DND-41 (cell line): ENCODE measurements at regions not wholly inside any gene's neighbourhood (a gene's known extent, or its start where the extent isn't known, plus 50 kb on each side); places are given as distances from the start of the nearest gene placed in this dataset.
"Not testable (repeated sequence)": the region's sequence is repeated elsewhere in the genome, so short reads cannot be mapped to it uniquely, and the experiment has no call there.

ENCODE experiments used
- ATAC-seq: fragments of 200-7000 bp; cut with Tn5 transposase; 3 replicates; pipeline ENCODE4 v1.9.1; 2021; ENCODE audit warnings: low read depth; ENCODE audit not compliant: insufficient read depth
- DNase-seq: peaks from one replicate; pipeline ENCODE4 v3.0.0-alpha.2; 2020
- H2AFZ ChIP-seq: 2 replicates; pipeline ENCODE4 v1.6.0; 2012; ENCODE audit warnings: low read depth, low read length
- H3K27ac ChIP-seq: 2 replicates; pipeline ENCODE4 v1.5.1; 2012; ENCODE audit warnings: low read length, inconsistent platforms
- H3K27me3 ChIP-seq: fragments of 200-600 bp; sonication (generic); 2 replicates; pipeline ENCODE4 v1.6.0; 2012; ENCODE audit warnings: low read length, mild to moderate bottlenecking, inconsistent platforms; ENCODE audit not compliant: insufficient read depth, poor library complexity
- H3K36me3 ChIP-seq: 2 replicates; pipeline ENCODE4 v1.5.1; 2012; ENCODE audit warnings: low read length, inconsistent platforms; ENCODE audit not compliant: insufficient read depth
- H3K4me1 ChIP-seq: 2 replicates; pipeline ENCODE4 v1.5.1; 2012; ENCODE audit warnings: mild to moderate bottlenecking, low read length; ENCODE audit not compliant: insufficient read depth
- H3K4me2 ChIP-seq: 2 replicates; pipeline ENCODE4 v1.6.0; 2012; ENCODE audit warnings: mild to moderate bottlenecking, moderate library complexity, low read length, inconsistent platforms; ENCODE audit not compliant: insufficient read depth
- H3K4me3 ChIP-seq, 2 experiments: fragments of 200-600 bp in 1 of 2; shearing (Covaris generic) in 1 of 2; 2 replicates each; pipeline ENCODE4 v1.5.1; 2012 to 2016; ENCODE audit warnings: inconsistent platforms in 2 of 2, low read length in 2 of 2, mild to moderate bottlenecking in 2 of 2, low read depth in 1 of 2, moderate library complexity in 1 of 2
- H3K79me2 ChIP-seq: 2 replicates; pipeline ENCODE4 v1.6.0; 2012; ENCODE audit warnings: low read length, inconsistent platforms; ENCODE audit not compliant: insufficient read depth
- H3K9ac ChIP-seq: 2 replicates; pipeline ENCODE4 v1.6.0; 2012; ENCODE audit warnings: low read depth, mild to moderate bottlenecking, inconsistent platforms, low read length, moderate library complexity
- H3K9me3 ChIP-seq: 2 replicates; pipeline ENCODE4 v1.5.1; 2012; ENCODE audit warnings: low read length, moderate library complexity, mild to moderate bottlenecking, inconsistent platforms; ENCODE audit not compliant: insufficient read depth, severe bottlenecking
- H4K20me1 ChIP-seq: 2 replicates; pipeline ENCODE4 v1.6.0; 2012; ENCODE audit warnings: low read length; ENCODE audit not compliant: insufficient read depth
- EZH2 ChIP-seq: IDR thresholded peaks from 3 replicates; pipeline ENCODE4 v1.6.1; 2012; ENCODE audit warnings: borderline replicate concordance, low read depth, mild to moderate bottlenecking, moderate library complexity, low read length, inconsistent platforms; ENCODE audit not compliant: severe bottlenecking
- TF ChIP-seq, protein P1 (sequence below): IDR thresholded peaks from 2 replicates; pipeline ENCODE4 v1.5.1; 2012; ENCODE audit warnings: borderline replicate concordance, low read length, moderate library complexity, mild to moderate bottlenecking; ENCODE audit not compliant: poor library complexity, severe bottlenecking; ENCODE audit errors: extremely low read depth

DNA sequence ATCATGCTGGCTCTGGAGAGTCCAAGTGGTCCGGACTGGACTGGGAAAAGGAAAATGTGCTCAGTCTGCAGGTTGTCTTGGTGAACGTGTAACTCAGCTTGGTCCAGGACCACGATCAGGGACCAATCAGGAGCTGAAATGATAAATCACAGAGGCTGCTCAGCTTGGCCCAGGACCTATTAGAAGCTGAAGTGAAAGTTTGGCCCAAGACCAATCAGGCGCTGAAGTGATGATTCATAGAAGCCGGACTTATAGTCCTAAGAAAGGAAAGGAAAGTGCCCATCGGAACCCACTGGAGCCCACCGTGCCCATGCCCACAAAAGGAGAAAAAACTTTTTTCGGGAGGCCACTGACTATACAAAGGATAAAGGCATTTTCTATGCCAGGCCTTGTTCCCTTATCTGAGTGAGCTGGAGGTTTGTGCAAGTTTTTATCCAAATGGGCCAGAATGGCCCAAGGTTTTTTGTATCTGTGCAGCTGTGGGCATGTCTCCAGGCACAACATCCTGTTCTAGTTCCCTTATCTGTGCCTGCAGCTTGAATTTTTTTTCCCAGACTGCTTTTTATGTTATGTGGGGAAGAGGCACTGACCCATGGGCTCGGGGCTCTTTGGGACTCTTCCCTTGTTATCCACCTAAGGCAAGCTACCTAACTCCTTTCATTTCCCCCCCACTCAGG, 194.4 kb downstream of the FAM133A start:
- DNase-seq, result no peak
- no peak overlapping the region for H3K4me2 ChIP-seq
- H3K9ac ChIP-seq, result no peak overlapping the region
- TF ChIP-seq EZH2, result no peak
- TF ChIP-seq, protein P1, sequence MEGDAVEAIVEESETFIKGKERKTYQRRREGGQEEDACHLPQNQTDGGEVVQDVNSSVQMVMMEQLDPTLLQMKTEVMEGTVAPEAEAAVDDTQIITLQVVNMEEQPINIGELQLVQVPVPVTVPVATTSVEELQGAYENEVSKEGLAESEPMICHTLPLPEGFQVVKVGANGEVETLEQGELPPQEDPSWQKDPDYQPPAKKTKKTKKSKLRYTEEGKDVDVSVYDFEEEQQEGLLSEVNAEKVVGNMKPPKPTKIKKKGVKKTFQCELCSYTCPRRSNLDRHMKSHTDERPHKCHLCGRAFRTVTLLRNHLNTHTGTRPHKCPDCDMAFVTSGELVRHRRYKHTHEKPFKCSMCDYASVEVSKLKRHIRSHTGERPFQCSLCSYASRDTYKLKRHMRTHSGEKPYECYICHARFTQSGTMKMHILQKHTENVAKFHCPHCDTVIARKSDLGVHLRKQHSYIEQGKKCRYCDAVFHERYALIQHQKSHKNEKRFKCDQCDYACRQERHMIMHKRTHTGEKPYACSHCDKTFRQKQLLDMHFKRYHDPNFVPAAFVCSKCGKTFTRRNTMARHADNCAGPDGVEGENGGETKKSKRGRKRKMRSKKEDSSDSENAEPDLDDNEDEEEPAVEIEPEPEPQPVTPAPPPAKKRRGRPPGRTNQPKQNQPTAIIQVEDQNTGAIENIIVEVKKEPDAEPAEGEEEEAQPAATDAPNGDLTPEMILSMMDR, result no peak
- no peak for ATAC-seq
- no peaks in the 10 kb centered on the region for H3K4me1 ChIP-seq
- no peaks in the 10 kb centered on the region for H3K9me3 ChIP-seq
- H4K20me1 ChIP-seq, result no peaks in the 10 kb centered on the region
- H3K36me3 ChIP-seq, result no peaks in the 10 kb centered on the region
- no peaks in the 10 kb centered on the region for H3K27me3 ChIP-seq
- no peak overlapping the region for H3K27ac ChIP-seq
- H3K79me2 ChIP-seq, result no peaks in the 10 kb centered on the region
- no peak overlapping the region for H2AFZ ChIP-seq
- no peak overlapping the region for H3K4me3 ChIP-seq

DNA sequence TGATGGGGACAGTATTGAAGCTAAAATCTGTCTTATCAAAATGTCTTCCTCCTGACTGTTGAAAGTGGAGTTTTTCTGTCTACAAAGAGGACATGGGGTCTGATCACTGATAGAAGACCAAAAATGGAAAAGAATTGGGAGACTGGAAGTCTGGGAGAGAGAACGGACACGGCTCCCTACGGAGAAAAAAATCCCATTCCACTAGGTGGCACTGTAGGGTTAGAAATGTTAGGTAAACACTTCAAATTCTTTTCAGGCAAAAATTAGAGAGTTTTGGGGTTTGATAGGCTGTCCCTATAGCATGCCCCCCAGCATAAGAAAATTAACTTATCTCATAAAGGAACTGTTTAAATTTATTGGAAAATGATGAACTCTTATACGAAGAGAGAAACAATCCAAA, 200.5 kb downstream of the FAM133A start:
- no peak overlapping the region for H3K27ac ChIP-seq
- H3K27me3 ChIP-seq, result no peaks in the 10 kb centered on the region
- DNase-seq, result no peak
- TF ChIP-seq, protein P1, result peak; percentile 40
- no peak for TF ChIP-seq EZH2
- H3K4me3 ChIP-seq, result no peak overlapping the region
- ATAC-seq, result no peak
- no peaks in the 10 kb centered on the region for H3K4me1 ChIP-seq
- H3K4me2 ChIP-seq, result no peak overlapping the region
- H3K9me3 ChIP-seq, result no peaks in the 10 kb centered on the region
- H3K36me3 ChIP-seq, result no peaks in the 10 kb centered on the region
- no peak overlapping the region for H2AFZ ChIP-seq
- H4K20me1 ChIP-seq, result no peaks in the 10 kb centered on the region
- H3K9ac ChIP-seq, result no peak overlapping the region
- H3K79me2 ChIP-seq, result no peaks in the 10 kb centered on the region

DNA sequence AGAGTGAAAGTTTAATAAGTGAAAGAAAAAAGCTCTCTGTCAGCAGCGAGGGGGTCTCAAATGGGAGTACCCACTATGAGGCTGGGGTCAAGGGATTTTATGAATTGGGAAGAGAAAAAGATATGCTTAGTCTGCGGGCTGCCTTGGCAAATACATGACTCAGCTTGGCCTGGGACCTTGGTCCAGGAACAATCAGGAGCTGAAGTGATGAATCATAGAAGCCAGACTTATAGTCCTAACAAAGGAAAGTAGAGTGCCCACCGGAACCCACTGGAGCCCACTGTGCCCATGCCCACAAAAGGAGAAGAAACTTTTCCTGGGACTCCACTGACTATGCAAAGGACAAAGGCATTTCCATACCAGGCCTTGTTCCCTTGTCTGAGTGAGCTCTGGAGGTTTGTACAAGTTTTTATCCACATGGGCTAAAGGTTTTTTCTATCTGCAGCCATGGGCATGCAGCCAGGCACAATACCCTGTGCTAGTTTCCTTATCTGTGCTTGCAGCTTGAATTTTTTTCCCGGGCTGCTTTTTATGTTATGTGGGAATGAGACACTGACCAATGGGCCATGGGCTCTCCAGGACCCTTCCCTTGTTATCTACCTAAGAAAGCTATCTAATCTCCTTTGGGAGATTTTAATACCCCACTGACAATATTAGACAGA, 201.7 kb downstream of the FAM133A start:
- H3K36me3 ChIP-seq, result no peaks in the 10 kb centered on the region
- no peak overlapping the region for H3K27ac ChIP-seq
- H3K9me3 ChIP-seq, result no peaks in the 10 kb centered on the region
- DNase-seq, result no peak
- ATAC-seq, result no peak
- no peaks in the 10 kb centered on the region for H3K4me1 ChIP-seq
- no peaks in the 10 kb centered on the region for H3K27me3 ChIP-seq
- no peak overlapping the region for H3K4me3 ChIP-seq
- H4K20me1 ChIP-seq, result no peaks in the 10 kb centered on the region
- TF ChIP-seq, protein P1, result no peak
- no peak for TF ChIP-seq EZH2
- no peaks in the 10 kb centered on the region for H3K79me2 ChIP-seq
- no peak overlapping the region for H3K9ac ChIP-seq
- H2AFZ ChIP-seq, result no peak overlapping the region
- H3K4me2 ChIP-seq, result no peak overlapping the region

DNA sequence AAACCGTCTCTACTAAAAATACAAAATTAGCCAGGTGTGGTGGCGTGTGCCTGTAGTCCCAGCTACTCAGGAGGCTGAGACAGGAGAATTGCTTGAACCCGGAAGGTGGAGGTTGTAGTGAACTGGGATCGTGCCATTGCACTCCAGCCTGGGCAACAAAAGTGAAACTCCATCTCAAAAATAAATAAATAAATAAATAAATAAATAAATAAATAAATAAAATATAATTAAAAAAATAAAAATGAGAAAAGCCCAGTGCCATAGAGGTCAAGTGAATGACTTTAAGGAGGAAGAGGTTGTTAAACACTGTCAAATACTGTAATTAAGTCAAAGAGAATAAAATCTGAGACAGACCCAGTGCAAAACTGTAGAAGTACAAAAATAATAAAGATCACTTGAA, 247.0 kb downstream of the FAM133A start:
- H3K27ac ChIP-seq, H3K4me3 ChIP-seq, H3K36me3 ChIP-seq, H3K9ac ChIP-seq, H3K4me2 ChIP-seq, H4K20me1 ChIP-seq, H3K4me1 ChIP-seq, H3K79me2 ChIP-seq, H3K9me3 ChIP-seq, DNase-seq, H2AFZ ChIP-seq, H3K27me3 ChIP-seq, ATAC-seq: not testable (repeated sequence)
